Karpas-422 (cell line): ENCODE measurements at regions not wholly inside any gene's neighbourhood (a gene's known extent, or its start where the extent isn't known, plus 50 kb on each side); places are given as distances from the start of the nearest gene placed in this dataset.

Experiments
- DNase-seq: peaks from one replicate; pipeline ENCODE4 v3.0.0-alpha.2; 2015
- H2AFZ ChIP-seq: fragments of 200-600 bp; sonication (generic); 2 replicates; pipeline ENCODE4 v1.6.1; 2014; ENCODE audit warnings: antibody characterized with exemption, low read length, mixed read lengths
- H3K27ac ChIP-seq: fragments of 200-600 bp; sonication (generic); 2 replicates; pipeline ENCODE4 v1.5.1; 2014; ENCODE audit warnings: mild to moderate bottlenecking, low read length, moderate library complexity
- H3K27me3 ChIP-seq: fragments of 200-600 bp; sonication (generic); 2 replicates; pipeline ENCODE4 v1.6.1; 2014; ENCODE audit warnings: low read length, mixed read lengths
- H3K36me3 ChIP-seq: fragments of 200-600 bp; sonication (generic); 2 replicates; pipeline ENCODE4 v1.6.1; 2014; ENCODE audit warnings: low read length, mixed read lengths; ENCODE audit not compliant: insufficient read depth
- H3K4me1 ChIP-seq: fragments of 200-600 bp; sonication (generic); 2 replicates; pipeline ENCODE4 v1.6.1; 2014; ENCODE audit warnings: mild to moderate bottlenecking, low read length, mixed read lengths
- H3K4me2 ChIP-seq: fragments of 200-600 bp; sonication (generic); 2 replicates; pipeline ENCODE4 v1.6.1; 2014; ENCODE audit warnings: low read length, low read depth, mild to moderate bottlenecking; ENCODE audit not compliant: poor library complexity, severe bottlenecking
- H3K4me3 ChIP-seq: fragments of 200-600 bp; sonication (generic); 2 replicates; pipeline ENCODE4 v1.5.1; 2014; ENCODE audit warnings: mild to moderate bottlenecking, antibody characterized with exemption, low read length, mixed read lengths
- H3K79me2 ChIP-seq: fragments of 200-600 bp; sonication (generic); 2 replicates; pipeline ENCODE4 v1.6.1; 2014; ENCODE audit warnings: mild to moderate bottlenecking, low read length, mixed read lengths
- H3K9ac ChIP-seq: fragments of 200-600 bp; sonication (generic); 2 replicates; pipeline ENCODE4 v1.6.0; 2014; ENCODE audit warnings: low read length
- H3K9me2 ChIP-seq: fragments of 200-600 bp; sonication (generic), shearing (Covaris generic); replicated peaks from 2 replicates; pipeline ENCODE4 v1.6.0; 2014; ENCODE audit warnings: mild to moderate bottlenecking, low read length, moderate library complexity; ENCODE audit not compliant: insufficient read depth
- H3K9me3 ChIP-seq: fragments of 300-700, 200-600 bp; sonication (generic); 2 replicates; pipeline ENCODE4 v1.6.1; 2014; ENCODE audit warnings: low read length, mixed read lengths
- H4K20me1 ChIP-seq: fragments of 200-600 bp; sonication (generic); 2 replicates; pipeline ENCODE4 v1.6.1; 2014; ENCODE audit warnings: mild to moderate bottlenecking, antibody characterized with exemption, low read length, low read depth; ENCODE audit not compliant: insufficient read depth

DNA sequence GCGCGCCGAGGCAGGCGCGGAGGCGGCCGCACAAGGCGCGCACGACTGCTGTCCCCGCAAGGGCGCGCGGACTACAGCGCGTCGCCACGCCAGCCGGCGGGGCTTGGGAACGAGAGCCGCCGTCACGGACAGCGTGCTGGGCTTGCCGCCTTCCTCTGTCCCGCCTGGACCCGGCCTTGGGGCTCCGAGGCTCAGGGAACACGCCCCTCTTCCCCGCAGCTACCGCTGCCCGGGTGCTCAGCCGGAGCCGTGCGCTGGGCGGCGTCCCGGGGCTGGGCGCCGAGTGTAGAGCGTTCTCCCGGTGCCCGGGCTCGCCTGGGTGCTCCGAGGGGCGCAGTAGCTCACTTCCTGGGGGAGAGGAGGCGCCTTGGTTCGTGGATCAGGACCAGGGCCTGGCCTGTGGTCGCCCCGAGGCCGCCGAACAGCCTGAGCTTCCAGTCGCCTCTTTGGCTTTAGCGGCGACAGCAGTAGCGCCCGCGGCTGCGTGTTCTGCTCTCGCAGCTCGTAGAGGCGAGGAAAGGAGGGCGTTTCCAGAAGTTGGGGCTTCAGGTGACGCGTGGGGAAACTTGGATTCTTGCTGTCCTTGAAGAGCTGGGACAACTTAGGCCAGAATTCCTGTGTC lies 226.7 kb upstream of the C2CD4B start:
- H3K9me3 ChIP-seq = no peaks in the 10 kb centered on the region
- H3K36me3 ChIP-seq = no peaks in the 10 kb centered on the region
- H3K9ac ChIP-seq = no peak overlapping the region
- DNase-seq = no peak
- H3K9me2 ChIP-seq = no peaks in the 10 kb centered on the region
- H2AFZ ChIP-seq = no peak overlapping the region
- H3K4me3 ChIP-seq = no peak overlapping the region; the same call in 1 of the 2 replicates
- no peaks in the 10 kb centered on the region for H3K27me3 ChIP-seq
- H3K4me1 ChIP-seq = peaks cover 15% of the 10 kb centered on the region
- no peak overlapping the region for H3K27ac ChIP-seq
- no peaks in the 10 kb centered on the region for H4K20me1 ChIP-seq
- H3K4me2 ChIP-seq = no peak overlapping the region
- peaks cover 8% of the 10 kb centered on the region; the same call in 1 of the 2 replicates for H3K79me2 ChIP-seq

DNA sequence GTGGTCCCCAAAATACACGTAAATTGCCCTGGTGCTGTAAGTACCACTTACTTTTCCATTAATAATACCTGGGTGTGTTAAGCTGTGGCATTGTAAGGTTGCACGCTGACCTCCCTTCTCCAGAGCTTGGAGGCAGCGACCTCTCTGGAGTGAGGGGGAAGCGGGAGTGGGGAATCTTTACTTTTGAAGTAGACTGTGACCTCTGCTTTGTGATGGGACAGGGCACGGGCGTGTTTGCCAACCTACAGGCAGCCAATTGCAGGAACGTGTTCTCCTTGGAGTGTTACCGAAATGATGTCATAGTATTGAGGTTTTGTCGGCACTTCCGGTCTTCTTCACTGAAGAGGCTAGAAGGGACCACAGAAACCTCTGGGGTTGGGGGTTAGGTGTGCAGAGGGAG lies 227.3 kb upstream of the C2CD4B start:
- Histone ChIP-seq H3K79me2 (peaks cover 8% of the 10 kb centered on the region; the same call in 1 of the 2 replicates), H3K9me3 (no peaks in the 10 kb centered on the region), H2AFZ (no peak overlapping the region), H3K4me2 (no peak overlapping the region), H3K9ac (no peak overlapping the region), H3K9me2 (no peaks in the 10 kb centered on the region), H3K4me1 (peaks cover 15% of the 10 kb centered on the region), H3K27me3 (no peaks in the 10 kb centered on the region), H3K4me3 (no peak overlapping the region), H4K20me1 (no peaks in the 10 kb centered on the region), H3K27ac (no peak overlapping the region), H3K36me3 (no peaks in the 10 kb centered on the region)
- DNase-seq = no peak

DNA sequence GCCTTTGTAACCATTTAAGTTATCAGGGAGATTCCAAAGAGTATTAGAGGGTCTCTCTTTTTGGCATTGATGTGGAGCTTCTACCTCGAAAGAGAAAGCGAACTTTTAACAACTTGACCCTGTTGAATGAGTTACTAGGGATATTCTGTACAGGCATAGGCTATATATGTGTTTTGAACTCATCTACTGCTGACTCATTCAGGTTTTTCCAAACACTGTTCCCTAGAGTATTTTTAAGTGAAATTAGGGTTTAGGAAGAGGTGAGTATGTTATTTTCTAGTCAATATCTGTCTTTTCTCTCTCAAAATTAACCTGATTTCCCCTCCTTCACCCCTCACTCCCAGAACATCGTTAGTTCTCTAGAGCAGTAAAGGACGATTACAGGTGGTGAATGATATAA lies 228.1 kb upstream of the C2CD4B start:
- H3K27me3 ChIP-seq = 0 out of 2 replicates have a peak, but pooled peaks cover 4% of the 10 kb centered on the region
- no peak overlapping the region for H2AFZ ChIP-seq
- no peaks in the 10 kb centered on the region for H3K9me2 ChIP-seq
- no peak overlapping the region for H3K9ac ChIP-seq
- DNase-seq = no peak
- H3K4me3 ChIP-seq = no peak overlapping the region
- H3K4me2 ChIP-seq = no peak overlapping the region
- H3K79me2 ChIP-seq = peaks cover 8% of the 10 kb centered on the region; the same call in 1 of the 2 replicates
- no peaks in the 10 kb centered on the region for H4K20me1 ChIP-seq
- no peak overlapping the region for H3K27ac ChIP-seq
- H3K9me3 ChIP-seq = 0 out of 2 replicates have a peak, but pooled peaks cover 1% of the 10 kb centered on the region
- H3K4me1 ChIP-seq = peaks cover 15% of the 10 kb centered on the region
- H3K36me3 ChIP-seq = no peaks in the 10 kb centered on the region

DNA sequence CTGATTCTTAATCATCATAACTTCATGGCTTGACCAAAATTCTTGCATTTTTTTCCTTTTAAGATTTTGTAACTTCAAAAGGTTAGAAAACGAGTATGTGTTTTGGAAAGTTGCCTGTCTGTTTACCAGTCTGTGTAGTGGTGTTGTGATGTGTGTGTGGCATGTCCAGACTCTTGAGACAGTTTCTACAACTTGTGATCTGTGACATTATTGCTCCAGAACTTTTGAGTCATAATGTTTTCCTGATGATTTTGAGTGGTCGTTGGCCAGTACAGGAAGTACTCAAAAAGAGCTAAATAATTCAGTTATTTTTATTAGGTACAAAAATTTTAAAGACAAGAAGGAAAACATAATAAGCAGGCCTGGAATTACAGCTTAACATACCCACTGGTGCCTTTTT lies 229.0 kb upstream of the C2CD4B start:
- Histone ChIP-seq H3K79me2 (peaks cover 8% of the 10 kb centered on the region; the same call in 1 of the 2 replicates), H3K36me3 (no peaks in the 10 kb centered on the region), H3K9ac (no peak overlapping the region), H3K27me3 (0 out of 2 replicates have a peak, but pooled peaks cover 4% of the 10 kb centered on the region), H3K9me3 (0 out of 2 replicates have a peak, but pooled peaks cover 2% of the 10 kb centered on the region), H3K4me1 (peaks cover 13% of the 10 kb centered on the region), H3K9me2 (no peaks in the 10 kb centered on the region), H3K27ac (no peak overlapping the region), H3K4me2 (no peak overlapping the region), H3K4me3 (no peak overlapping the region), H4K20me1 (no peaks in the 10 kb centered on the region), H2AFZ (no peak overlapping the region)
- no peak for DNase-seq

DNA sequence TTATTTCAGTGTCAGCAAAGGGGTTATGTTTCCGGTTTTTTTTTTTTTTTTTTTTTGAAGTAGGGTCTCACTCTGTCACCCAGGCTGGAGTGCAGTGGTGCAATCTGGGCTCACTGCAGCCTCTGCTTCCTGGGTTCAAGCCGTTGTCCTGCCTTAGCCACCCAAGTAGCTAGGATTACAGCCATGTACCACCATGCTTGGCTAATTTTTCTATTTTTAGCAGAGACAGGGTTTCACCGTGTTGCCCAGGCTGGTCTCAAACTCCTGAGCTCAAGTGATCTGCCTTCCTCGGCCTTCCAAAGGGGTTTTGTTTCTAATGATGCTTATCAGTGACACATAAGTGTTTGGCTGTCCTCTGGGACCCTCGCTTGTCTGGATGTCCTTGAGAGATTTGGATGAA lies 235.7 kb upstream of the C2CD4B start:
- Histone ChIP-seq H3K9me2 (no peaks in the 10 kb centered on the region), H2AFZ (no peak overlapping the region), H3K4me2 (no peak overlapping the region), H3K27ac (no peak overlapping the region), H3K4me3 (no peak overlapping the region), H3K9me3 (peaks cover 9% of the 10 kb centered on the region), H3K79me2 (no peaks in the 10 kb centered on the region), H4K20me1 (no peaks in the 10 kb centered on the region), H3K27me3 (0 out of 2 replicates have a peak, but pooled peaks cover 4% of the 10 kb centered on the region), H3K9ac (no peak overlapping the region), H3K36me3 (no peaks in the 10 kb centered on the region), H3K4me1 (no peaks in the 10 kb centered on the region)
- no peak for DNase-seq

DNA sequence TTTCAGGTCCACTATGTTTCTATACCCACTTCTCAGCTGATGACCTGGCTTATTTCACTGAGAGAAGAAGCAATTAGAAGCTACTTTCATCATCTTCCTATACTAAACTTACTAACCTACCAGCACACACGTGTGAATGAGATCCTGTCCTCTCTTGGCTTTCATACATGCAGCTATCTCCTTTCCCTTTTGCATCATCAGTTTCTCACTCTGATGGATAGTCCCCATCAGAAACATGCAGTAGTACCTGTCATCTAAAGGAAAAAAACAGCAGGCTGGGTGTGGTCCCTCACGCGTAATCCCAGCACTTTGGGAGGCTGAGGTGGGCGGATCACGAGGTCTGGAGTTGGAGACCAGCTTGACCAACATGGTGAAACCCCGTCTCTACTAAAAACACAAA lies 237.6 kb upstream of the C2CD4B start:
- Histone ChIP-seq H3K9me2 (no peaks in the 10 kb centered on the region), H4K20me1 (0 out of 2 replicates have a peak, but pooled peaks cover 3% of the 10 kb centered on the region), H3K9me3 (peaks cover 9% of the 10 kb centered on the region), H3K27me3 (0 out of 2 replicates have a peak, but pooled peaks cover 3% of the 10 kb centered on the region), H3K9ac (no peak overlapping the region), H2AFZ (no peak overlapping the region), H3K4me1 (no peaks in the 10 kb centered on the region), H3K4me2 (no peak overlapping the region), H3K36me3 (no peaks in the 10 kb centered on the region), H3K27ac (no peak overlapping the region), H3K4me3 (no peak overlapping the region), H3K79me2 (no peaks in the 10 kb centered on the region)
- no peak for DNase-seq

DNA sequence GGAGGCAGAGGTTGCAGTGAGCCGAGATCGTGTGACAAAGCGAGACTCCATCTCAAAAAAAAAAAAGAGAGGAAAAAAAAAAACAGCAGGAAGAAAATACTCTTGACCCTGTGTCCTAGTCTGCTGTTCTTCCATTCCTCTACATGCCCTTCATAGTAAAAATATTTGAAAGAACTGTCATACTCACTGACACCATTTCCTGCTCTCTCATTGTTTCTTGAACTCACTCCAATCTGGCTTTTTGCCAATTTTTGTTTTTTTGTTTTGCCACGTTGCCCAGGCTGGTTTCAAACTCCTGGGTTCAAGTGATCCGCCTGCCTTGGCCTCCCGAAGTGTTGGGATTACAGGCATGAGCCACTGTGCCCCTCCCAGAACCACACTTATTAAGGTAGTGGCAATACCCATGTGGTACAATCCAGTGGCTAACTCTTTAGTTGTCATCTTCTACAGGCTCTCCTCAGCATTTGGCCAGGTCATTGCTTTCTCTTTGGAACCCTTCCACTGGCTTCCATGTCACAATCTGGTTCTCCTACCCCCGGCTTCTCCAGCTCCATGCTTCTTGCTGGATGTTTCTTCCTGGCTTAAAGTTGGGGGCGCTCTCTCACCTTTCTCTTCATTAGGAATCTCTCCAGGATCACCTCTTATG lies 238.2 kb upstream of the C2CD4B start:
- no peak for DNase-seq
- peaks cover 7% of the 10 kb centered on the region for H3K9me3 ChIP-seq
- no peaks in the 10 kb centered on the region for H3K36me3 ChIP-seq
- H3K9me2 ChIP-seq = no peaks in the 10 kb centered on the region
- 0 out of 2 replicates have a peak, but pooled peaks cover 3% of the 10 kb centered on the region for H4K20me1 ChIP-seq
- H3K4me3 ChIP-seq = no peak overlapping the region
- no peaks in the 10 kb centered on the region for H3K4me1 ChIP-seq
- no peaks in the 10 kb centered on the region for H3K27me3 ChIP-seq
- no peak overlapping the region for H3K4me2 ChIP-seq
- no peak overlapping the region for H2AFZ ChIP-seq
- no peak overlapping the region for H3K9ac ChIP-seq
- H3K27ac ChIP-seq = no peak overlapping the region
- no peaks in the 10 kb centered on the region for H3K79me2 ChIP-seq

DNA sequence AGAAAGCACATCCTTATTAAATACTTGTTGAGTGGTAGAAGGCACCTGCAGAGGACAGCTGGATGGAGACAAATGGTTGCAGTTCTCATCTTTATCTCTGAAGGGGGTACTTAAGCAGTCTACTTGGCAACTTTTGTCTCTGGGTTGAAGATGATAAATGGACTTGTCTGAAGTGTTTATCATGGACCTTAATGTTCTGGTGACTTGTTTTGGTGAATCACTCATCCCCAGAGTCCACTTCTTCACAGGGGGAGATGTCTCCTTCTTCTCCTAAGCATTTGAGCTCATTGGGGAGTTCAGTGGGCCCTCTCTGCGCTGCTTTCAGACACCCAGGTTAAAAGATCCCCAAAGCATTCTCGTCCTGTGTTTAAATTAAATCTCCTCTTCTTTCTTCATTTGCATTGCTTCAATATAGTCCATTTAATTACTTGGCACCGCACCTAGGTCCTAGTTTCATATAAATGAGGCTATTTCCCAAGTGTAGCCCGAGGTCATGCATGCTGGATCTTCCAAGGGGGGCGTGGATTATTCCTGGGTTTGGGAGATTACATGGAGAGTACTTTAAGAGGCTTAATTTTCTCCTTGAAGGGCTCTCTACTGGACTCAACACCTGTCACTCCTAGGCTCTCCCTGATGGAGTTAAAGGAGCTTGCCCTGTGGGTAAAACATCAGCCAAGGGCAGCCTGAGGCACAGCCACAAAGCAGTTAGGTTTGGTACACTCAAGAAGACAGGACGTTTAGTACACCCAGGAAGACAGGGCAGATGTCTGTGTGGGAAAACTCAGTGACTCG lies 239.3 kb upstream of the C2CD4B start:
- no peak for DNase-seq
- no peak overlapping the region for H3K27ac ChIP-seq
- no peak overlapping the region for H3K4me3 ChIP-seq
- no peaks in the 10 kb centered on the region for H3K9me2 ChIP-seq
- H3K36me3 ChIP-seq = no peaks in the 10 kb centered on the region
- peaks cover 7% of the 10 kb centered on the region for H3K9me3 ChIP-seq
- no peak overlapping the region for H3K9ac ChIP-seq
- H4K20me1 ChIP-seq = 0 out of 2 replicates have a peak, but pooled peaks cover 3% of the 10 kb centered on the region
- no peaks in the 10 kb centered on the region for H3K27me3 ChIP-seq
- H3K4me1 ChIP-seq = no peaks in the 10 kb centered on the region
- no peak overlapping the region for H3K4me2 ChIP-seq
- H3K79me2 ChIP-seq = no peaks in the 10 kb centered on the region
- H2AFZ ChIP-seq = no peak overlapping the region
